ENCODE measurements at regions not wholly inside any gene's neighbourhood (a gene's known extent, or its start where the extent isn't known, plus 50 kb on each side); places are given as distances from the start of the nearest gene placed in this dataset.
"Not testable (repeated sequence)": the region's sequence is repeated elsewhere in the genome, so short reads cannot be mapped to it uniquely, and the experiment has no call there.

- no peaks in the 10 kb centered on the region for H3K9me3 ChIP-seq
- WGBS, 5 donors = 81 to 89% (median 87%) methylated on average over 5 of the region's 5 CpGs
- no peak overlapping the region for H3K4me3 ChIP-seq
- DNase-seq = no peak
- H3K4me1 ChIP-seq = no peaks in the 10 kb centered on the region
- no peaks in the 10 kb centered on the region for H3K36me3 ChIP-seq
- no peak overlapping the region for H3K27ac ChIP-seq
- H3K27me3 ChIP-seq (replicated peaks in 1 of 7) = no peaks in the 10 kb centered on the region
- intact Hi-C loops (cut with DNase I; ENCODE audit: low total_unique reads) = no loop called here
- TF ChIP-seq CTCF (IDR thresholded peaks at IDR 0.05 in 8 of 11, conservative IDR thresholded peaks at IDR 0.05 in 3 of 11) (no peak), POLR2AphosphoS5 (IDR thresholded peaks at IDR 0.05) (no peak), POLR2A (IDR thresholded peaks at IDR 0.05) (no peak)
Observed at GRCh38 chr6:119830494-119831295, 481.1 kb upstream of the MAN1A1 start.

GRCh38 chr6:119830069-119830468 is 480.5 kb upstream of the MAN1A1 start:
- 60 to 87% (median 79%) methylated on average over 1 of the region's 1 CpG for WGBS, 5 donors
- no peaks in the 10 kb centered on the region for H3K9me3 ChIP-seq
- TF ChIP-seq CTCF (IDR thresholded peaks at IDR 0.05 in 8 of 11, conservative IDR thresholded peaks at IDR 0.05 in 3 of 11) (no peak), POLR2AphosphoS5 (IDR thresholded peaks at IDR 0.05) (no peak), POLR2A (IDR thresholded peaks at IDR 0.05) (no peak)
- H3K4me1 ChIP-seq = no peaks in the 10 kb centered on the region
- intact Hi-C loops (cut with DNase I; ENCODE audit: low total_unique reads) = no loop called here
- H3K27me3 ChIP-seq (replicated peaks in 1 of 7) = no peaks in the 10 kb centered on the region
- H3K4me3 ChIP-seq = no peak overlapping the region
- DNase-seq = no peak
- no peak overlapping the region for H3K27ac ChIP-seq
- no peaks in the 10 kb centered on the region for H3K36me3 ChIP-seq

- H3K9me3 ChIP-seq; intact Hi-C loops (cut with DNase I; ENCODE audit: low total_unique reads); DNase-seq; H3K4me3 ChIP-seq; H3K36me3 ChIP-seq; H3K4me1 ChIP-seq; H3K27ac ChIP-seq; H3K27me3 ChIP-seq (replicated peaks in 1 of 7): not testable (repeated sequence)
- WGBS, 5 donors = 86 to 93% (median 89%) methylated on average over 4 of the region's 4 CpGs
Observed at GRCh38 chr6:119829499-119829898, 479.9 kb upstream of the MAN1A1 start.

GRCh38 chr6:119829006-119829405 is 479.4 kb upstream of the MAN1A1 start:
- TF ChIP-seq POLR2AphosphoS5 (IDR thresholded peaks at IDR 0.05) (no peak), CTCF (IDR thresholded peaks at IDR 0.05 in 8 of 11, conservative IDR thresholded peaks at IDR 0.05 in 3 of 11) (no peak)
- H3K9me3 ChIP-seq = peaks cover 0 to 5% (median 0%) of the 10 kb centered on the region in 8 donors
- H3K27me3 ChIP-seq (replicated peaks in 1 of 7) = no peaks in the 10 kb centered on the region
- 83 to 93% (median 92%) methylated on average over 2 of the region's 2 CpGs for WGBS, 5 donors
- intact Hi-C loops (cut with DNase I; ENCODE audit: low total_unique reads) = no loop called here
- no peaks in the 10 kb centered on the region for H3K4me1 ChIP-seq
- no peak overlapping the region for H3K4me3 ChIP-seq
- H3K36me3 ChIP-seq = no peaks in the 10 kb centered on the region
- no peak for DNase-seq
- no peak overlapping the region for H3K27ac ChIP-seq

Data from spleen (tissue), 11 donors.